ENCODE measurements at regions not wholly inside any gene's neighbourhood (a gene's known extent, or its start where the extent isn't known, plus 50 kb on each side); places are given as distances from the start of the nearest gene placed in this dataset.

GRCh38 chr7:122217125-122217524 is 73.1 kb upstream of the AASS start (continued):
- TF ChIP-seq EP300 (IDR thresholded peaks at IDR 0.05; ENCODE audit: low read depth in 2 of 2, low read length in 2 of 2): peak in 1 of 2 experiments; percentile 48; a peak in 1 of 4 replicates
- TF ChIP-seq EP300 (CRISPR knock-in tag; IDR thresholded peaks at IDR 0.05; ENCODE audit: borderline replicate concordance): no peak
- TF ChIP-seq ZNF331 (CRISPR knock-in tag; IDR thresholded peaks at IDR 0.05): no peak
- no peak for TF ChIP-seq RNF219 (CRISPR knock-in tag; IDR thresholded peaks at IDR 0.05)
- no peak for TF ChIP-seq ZKSCAN5 (CRISPR knock-in tag; IDR thresholded peaks at IDR 0.05)
- no peak for TF ChIP-seq NR2F2 (IDR thresholded peaks at IDR 0.05; ENCODE audit: borderline replicate concordance, low read depth)
- TF ChIP-seq ZBTB34 (CRISPR knock-in tag; IDR thresholded peaks at IDR 0.05): no peak
- no peak for TF ChIP-seq TBX3 (IDR thresholded peaks at IDR 0.05; ENCODE audit: borderline replicate concordance)
- no peak for TF ChIP-seq PRDM4 (CRISPR knock-in tag; IDR thresholded peaks at IDR 0.05; ENCODE audit: borderline replicate concordance)
- TF ChIP-seq ZNF777 (CRISPR knock-in tag; IDR thresholded peaks at IDR 0.05): no peak
- TF ChIP-seq ZNF629 (CRISPR knock-in tag; conservative IDR thresholded peaks at IDR 0.05): no peak
- no peak for TF ChIP-seq SOX13 (IDR thresholded peaks at IDR 0.05)
- peak in 1 of 2 experiments; percentile 31; a peak in 1 of 4 replicates for TF ChIP-seq SOX13 (CRISPR knock-in tag; conservative IDR thresholded peaks at IDR 0.05 in 1 of 2, IDR thresholded peaks at IDR 0.05 in 1 of 2)
- TF ChIP-seq SOX6 (IDR thresholded peaks at IDR 0.05): no peak
- 0 out of 2 replicates have a peak, but pooled peaks have one; percentile 13 for TF ChIP-seq SOX6 (CRISPR knock-in tag; IDR thresholded peaks at IDR 0.05)
- TF ChIP-seq TFE3 (CRISPR knock-in tag; IDR thresholded peaks at IDR 0.05): no peak
- TF ChIP-seq BRF2 (CRISPR knock-in tag; IDR thresholded peaks at IDR 0.05): no peak
- no peak for TF ChIP-seq SMAD9 (CRISPR knock-in tag; IDR thresholded peaks at IDR 0.05)
- TF ChIP-seq TP53 (CRISPR knock-in tag; conservative IDR thresholded peaks at IDR 0.05): no peak
- peak; percentile 73; the same call in 1 of the 2 replicates for TF ChIP-seq JUND (CRISPR knock-in tag; IDR thresholded peaks at IDR 0.05)
- no peak for TF ChIP-seq ZNF879 (CRISPR knock-in tag; IDR thresholded peaks at IDR 0.05)
